ENCODE measurements at regions not wholly inside any gene's neighbourhood (a gene's known extent, or its start where the extent isn't known, plus 50 kb on each side); places are given as distances from the start of the nearest gene placed in this dataset.

DNA sequence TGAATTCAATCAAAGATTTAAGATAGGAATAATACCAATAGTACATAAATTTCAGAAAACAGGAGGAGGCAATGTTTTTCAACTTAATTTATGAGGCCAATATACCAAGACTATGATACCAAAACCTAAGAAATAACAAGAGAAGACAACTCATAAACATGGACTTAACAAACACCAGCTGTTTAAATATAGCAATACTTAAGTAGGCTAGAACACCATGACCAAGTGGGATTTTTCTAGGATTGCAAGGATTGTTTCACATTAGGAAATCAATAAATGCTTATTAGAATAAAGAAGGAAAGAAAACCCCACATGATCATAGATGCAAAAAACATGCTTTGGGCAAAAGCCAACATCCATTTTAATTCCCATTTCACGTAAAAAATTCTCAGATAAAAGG is 355.1 kb downstream of the EPM2A start:
- no peak overlapping the region for H3K9ac ChIP-seq (ENCODE audit: low read length)
- H3K27ac ChIP-seq (ENCODE audit: low read depth, low read length) = no peak overlapping the region
- no peaks in the 10 kb centered on the region for H3K27me3 ChIP-seq (ENCODE audit: control insufficient read depth in 1 of 2, insufficient read depth in 2 of 2, low read length in 2 of 2)
- no peak overlapping the region for H3K4me3 ChIP-seq (ENCODE audit: low read depth in 1 of 2, low read length in 2 of 2)
- H3K36me3 ChIP-seq (ENCODE audit: insufficient read depth, low read length) = no peaks in the 10 kb centered on the region
- no peaks in the 10 kb centered on the region for H3K4me1 ChIP-seq (ENCODE audit: insufficient read depth, low read length)
- no peaks in the 10 kb centered on the region for H3K9me3 ChIP-seq (ENCODE audit: low read length)

DNA sequence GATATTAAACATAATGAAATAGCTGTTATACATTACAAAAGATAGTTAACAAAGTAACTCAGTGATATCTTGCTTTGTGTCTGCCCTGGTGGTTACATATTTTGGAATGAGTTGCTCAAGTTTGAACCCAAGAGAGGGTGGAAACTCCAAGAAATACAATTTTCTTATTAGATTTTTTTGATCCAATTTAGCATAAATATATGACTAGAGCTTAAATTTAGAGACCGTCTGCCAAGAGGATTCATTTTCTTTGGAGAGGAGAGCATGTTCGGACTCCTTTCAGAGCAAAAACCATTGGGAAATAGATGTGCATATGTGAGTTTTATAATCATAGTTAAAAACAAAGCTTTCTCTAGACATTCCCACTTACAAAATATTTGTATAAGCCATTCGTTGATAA is 353.4 kb downstream of the EPM2A start:
- Histone ChIP-seq H3K4me3 (ENCODE audit: low read depth in 1 of 2, low read length in 2 of 2) (no peak overlapping the region), H3K27ac (ENCODE audit: low read depth, low read length) (no peak overlapping the region), H3K27me3 (ENCODE audit: control insufficient read depth in 1 of 2, insufficient read depth in 2 of 2, low read length in 2 of 2) (no peaks in the 10 kb centered on the region), H3K9ac (ENCODE audit: low read length) (no peak overlapping the region), H3K4me1 (ENCODE audit: insufficient read depth, low read length) (no peaks in the 10 kb centered on the region), H3K9me3 (ENCODE audit: low read length) (no peaks in the 10 kb centered on the region), H3K36me3 (ENCODE audit: insufficient read depth, low read length) (no peaks in the 10 kb centered on the region)

DNA sequence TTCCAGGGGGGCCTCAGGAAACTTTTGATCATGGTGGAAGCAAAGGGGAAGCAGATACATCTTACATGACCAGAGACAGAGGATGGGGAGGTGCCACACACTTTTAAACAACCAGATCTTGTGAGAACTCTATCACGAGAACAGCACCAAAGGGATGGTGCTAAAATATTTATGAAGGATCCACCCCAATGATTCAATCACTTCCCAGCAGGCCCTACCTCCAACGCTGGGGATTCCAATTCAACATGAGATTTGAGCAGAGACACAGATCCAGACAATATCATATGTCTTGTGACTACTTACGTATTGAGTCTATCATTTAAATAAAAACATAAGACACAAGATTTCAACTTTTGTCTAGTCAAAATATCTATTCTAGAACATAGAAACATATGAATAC is 351.9 kb downstream of the EPM2A start:
- Histone ChIP-seq H3K36me3 (ENCODE audit: insufficient read depth, low read length) (no peaks in the 10 kb centered on the region), H3K9ac (ENCODE audit: low read length) (no peak overlapping the region), H3K9me3 (ENCODE audit: low read length) (no peaks in the 10 kb centered on the region), H3K27ac (ENCODE audit: low read depth, low read length) (no peak overlapping the region), H3K4me1 (ENCODE audit: insufficient read depth, low read length) (no peaks in the 10 kb centered on the region), H3K4me3 (ENCODE audit: low read depth in 1 of 2, low read length in 2 of 2) (no peak overlapping the region), H3K27me3 (ENCODE audit: control insufficient read depth in 1 of 2, insufficient read depth in 2 of 2, low read length in 2 of 2) (no peaks in the 10 kb centered on the region)

DNA sequence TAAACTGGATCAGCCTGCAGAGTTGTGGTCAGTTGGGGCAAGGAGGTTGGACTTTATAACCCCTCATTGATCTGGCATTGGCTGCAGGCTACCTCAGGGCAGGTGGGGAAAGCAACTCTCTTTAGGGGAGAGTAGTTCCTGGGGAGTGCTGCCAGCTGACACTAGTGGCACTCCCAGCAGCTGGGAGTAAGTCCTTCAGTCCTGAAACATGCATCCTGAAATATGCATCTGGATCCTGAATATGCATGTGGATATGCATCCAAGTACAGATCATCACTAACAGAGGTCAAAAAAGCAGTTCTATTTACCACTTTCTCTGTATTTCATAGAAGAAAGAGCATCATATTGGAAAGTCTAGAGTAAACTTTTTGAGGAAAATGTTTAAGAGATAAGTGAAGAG is 350.8 kb downstream of the EPM2A start:
- Histone ChIP-seq H3K27ac (ENCODE audit: low read depth, low read length) (no peak overlapping the region), H3K9me3 (ENCODE audit: low read length) (no peaks in the 10 kb centered on the region), H3K27me3 (ENCODE audit: control insufficient read depth in 1 of 2, insufficient read depth in 2 of 2, low read length in 2 of 2) (no peaks in the 10 kb centered on the region), H3K36me3 (ENCODE audit: insufficient read depth, low read length) (no peaks in the 10 kb centered on the region), H3K4me3 (ENCODE audit: low read depth in 1 of 2, low read length in 2 of 2) (no peak overlapping the region), H3K9ac (ENCODE audit: low read length) (no peak overlapping the region), H3K4me1 (ENCODE audit: insufficient read depth, low read length) (no peaks in the 10 kb centered on the region)

DNA sequence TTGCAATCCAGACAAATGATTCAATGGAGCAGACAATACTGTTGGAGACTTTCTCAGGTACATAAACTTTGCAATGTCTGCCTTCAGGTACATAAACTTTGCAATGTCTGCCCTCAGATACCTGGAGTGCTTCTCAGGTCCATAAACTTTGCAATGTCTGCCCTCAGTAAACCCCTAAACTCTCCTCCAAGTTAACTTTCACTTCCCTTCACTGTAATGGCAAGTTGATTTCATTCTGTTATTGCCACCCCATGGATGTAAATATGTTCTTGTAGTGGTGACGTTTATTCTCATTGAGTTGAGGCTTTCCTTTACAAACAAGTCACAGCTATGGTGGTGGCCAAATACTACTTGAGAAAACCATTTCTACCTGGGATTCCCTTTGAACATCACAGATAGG is 338.8 kb downstream of the EPM2A start:
- no peak overlapping the region for H3K27ac ChIP-seq (ENCODE audit: low read depth, low read length)
- H3K4me3 ChIP-seq (ENCODE audit: low read depth in 1 of 2, low read length in 2 of 2) = no peak overlapping the region
- no peaks in the 10 kb centered on the region for H3K36me3 ChIP-seq (ENCODE audit: insufficient read depth, low read length)
- H3K27me3 ChIP-seq (ENCODE audit: control insufficient read depth in 1 of 2, insufficient read depth in 2 of 2, low read length in 2 of 2) = no peaks in the 10 kb centered on the region
- H3K4me1 ChIP-seq (ENCODE audit: insufficient read depth, low read length) = no peaks in the 10 kb centered on the region
- H3K9ac ChIP-seq (ENCODE audit: low read length) = no peak overlapping the region
- no peaks in the 10 kb centered on the region for H3K9me3 ChIP-seq (ENCODE audit: low read length)

DNA sequence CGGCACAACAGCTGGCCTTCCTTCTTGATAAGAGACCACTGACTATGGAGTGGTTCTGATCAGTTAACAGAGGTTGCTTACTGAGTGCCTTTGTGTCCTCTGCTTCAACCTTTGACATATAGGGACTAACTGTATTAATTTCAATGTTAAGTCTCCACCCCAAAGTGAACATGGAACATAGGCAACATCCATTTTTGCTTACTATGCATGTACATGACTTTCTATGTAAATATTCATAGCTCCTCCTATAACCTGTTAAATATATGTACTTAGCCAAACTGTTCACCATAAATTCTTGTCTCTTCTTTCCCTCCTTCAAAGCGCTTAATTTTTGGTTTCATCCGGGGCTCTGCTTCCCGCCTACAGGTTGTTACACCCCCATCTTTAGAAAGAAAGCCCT is 334.8 kb downstream of the EPM2A start:
- H3K4me1 ChIP-seq (ENCODE audit: insufficient read depth, low read length) = no peaks in the 10 kb centered on the region
- no peaks in the 10 kb centered on the region for H3K9me3 ChIP-seq (ENCODE audit: low read length)
- H3K9ac ChIP-seq (ENCODE audit: low read length) = no peak overlapping the region
- H3K36me3 ChIP-seq (ENCODE audit: insufficient read depth, low read length) = no peaks in the 10 kb centered on the region
- no peak overlapping the region for H3K4me3 ChIP-seq (ENCODE audit: low read depth in 1 of 2, low read length in 2 of 2)
- no peaks in the 10 kb centered on the region for H3K27me3 ChIP-seq (ENCODE audit: control insufficient read depth in 1 of 2, insufficient read depth in 2 of 2, low read length in 2 of 2)
- no peak overlapping the region for H3K27ac ChIP-seq (ENCODE audit: low read depth, low read length)

DNA sequence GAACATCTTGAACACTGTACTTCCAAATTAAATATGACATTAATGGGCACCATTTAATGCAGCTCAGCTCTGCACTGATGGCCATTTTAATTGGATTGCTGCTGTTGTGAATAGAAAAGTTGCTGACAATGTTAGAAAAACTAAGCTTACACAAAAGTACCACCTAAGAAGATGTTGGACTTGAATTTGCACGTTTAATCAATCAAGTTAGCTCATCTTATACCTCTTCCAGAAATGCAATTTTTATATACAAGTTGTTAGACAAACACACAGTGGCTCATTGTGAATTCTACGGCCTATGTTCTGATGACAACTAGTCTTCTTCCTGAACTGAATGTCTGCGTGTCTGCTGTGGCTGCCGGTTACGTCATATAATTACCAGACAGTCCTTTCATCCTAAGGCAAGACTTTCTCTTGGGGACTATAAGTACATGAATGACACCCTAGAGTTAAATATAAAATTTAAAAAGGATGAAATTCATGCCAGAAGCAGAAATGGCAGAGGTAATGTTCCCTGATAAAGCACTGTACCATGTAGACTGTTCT is 330.2 kb downstream of the EPM2A start:
- H3K36me3 ChIP-seq (ENCODE audit: insufficient read depth, low read length) = no peaks in the 10 kb centered on the region
- no peaks in the 10 kb centered on the region for H3K27me3 ChIP-seq (ENCODE audit: control insufficient read depth in 1 of 2, insufficient read depth in 2 of 2, low read length in 2 of 2)
- no peak overlapping the region for H3K9ac ChIP-seq (ENCODE audit: low read length)
- no peak overlapping the region for H3K27ac ChIP-seq (ENCODE audit: low read depth, low read length)
- no peaks in the 10 kb centered on the region for H3K4me1 ChIP-seq (ENCODE audit: insufficient read depth, low read length)
- no peaks in the 10 kb centered on the region for H3K9me3 ChIP-seq (ENCODE audit: low read length)
- no peak overlapping the region for H3K4me3 ChIP-seq (ENCODE audit: low read depth in 1 of 2, low read length in 2 of 2)

DNA sequence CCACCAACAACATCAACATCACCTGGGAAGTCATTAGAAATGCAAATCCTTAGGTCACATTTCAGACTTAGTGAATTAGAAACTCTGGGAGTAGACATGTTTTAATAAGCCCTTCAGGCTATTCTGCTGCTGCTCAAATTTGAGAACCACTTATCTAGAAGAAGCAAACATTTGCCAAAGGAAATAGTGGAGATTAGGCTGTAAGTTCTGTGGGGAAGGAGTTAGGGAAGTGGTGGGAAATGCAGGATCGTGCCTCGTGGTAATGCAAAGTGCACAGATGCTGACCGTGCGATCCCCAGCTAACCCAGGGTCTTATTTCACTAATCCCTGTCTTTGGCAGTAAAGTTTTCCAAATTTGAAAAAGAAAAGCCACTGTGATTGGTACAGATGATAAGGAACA is 328.5 kb downstream of the EPM2A start:
- H3K4me1 ChIP-seq (ENCODE audit: insufficient read depth, low read length) = no peaks in the 10 kb centered on the region
- H3K27me3 ChIP-seq (ENCODE audit: control insufficient read depth in 1 of 2, insufficient read depth in 2 of 2, low read length in 2 of 2) = no peaks in the 10 kb centered on the region
- no peaks in the 10 kb centered on the region for H3K36me3 ChIP-seq (ENCODE audit: insufficient read depth, low read length)
- H3K9me3 ChIP-seq (ENCODE audit: low read length) = no peaks in the 10 kb centered on the region
- H3K27ac ChIP-seq (ENCODE audit: low read depth, low read length) = no peak overlapping the region
- H3K4me3 ChIP-seq (ENCODE audit: low read depth in 1 of 2, low read length in 2 of 2) = no peak overlapping the region
- H3K9ac ChIP-seq (ENCODE audit: low read length) = no peak overlapping the region

DNA sequence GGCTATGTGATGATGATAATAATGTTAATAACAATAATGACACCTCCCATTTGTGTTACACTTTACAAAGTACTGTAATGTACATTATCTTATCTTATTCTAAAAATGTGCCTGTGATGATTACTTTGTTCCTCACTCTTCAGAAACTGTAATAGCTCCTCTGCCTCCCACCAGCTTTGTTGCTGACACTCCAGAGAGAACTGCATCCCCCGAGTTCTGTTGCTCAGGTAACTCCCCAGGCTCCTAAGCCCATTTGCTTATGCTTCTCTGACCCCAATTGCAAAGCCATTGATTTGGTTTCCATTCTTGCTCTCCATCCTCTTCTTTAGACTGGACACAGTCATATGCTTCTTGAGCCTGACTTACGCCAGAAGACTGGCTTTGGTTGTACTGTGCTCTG is 319.7 kb downstream of the EPM2A start:
- H3K9me3 ChIP-seq (ENCODE audit: low read length) = no peaks in the 10 kb centered on the region
- no peak overlapping the region for H3K4me3 ChIP-seq (ENCODE audit: low read depth in 1 of 2, low read length in 2 of 2)
- no peaks in the 10 kb centered on the region for H3K36me3 ChIP-seq (ENCODE audit: insufficient read depth, low read length)
- no peak overlapping the region for H3K27ac ChIP-seq (ENCODE audit: low read depth, low read length)
- no peaks in the 10 kb centered on the region for H3K4me1 ChIP-seq (ENCODE audit: insufficient read depth, low read length)
- H3K27me3 ChIP-seq (ENCODE audit: control insufficient read depth in 1 of 2, insufficient read depth in 2 of 2, low read length in 2 of 2) = no peaks in the 10 kb centered on the region
- no peak overlapping the region for H3K9ac ChIP-seq (ENCODE audit: low read length)

DNA sequence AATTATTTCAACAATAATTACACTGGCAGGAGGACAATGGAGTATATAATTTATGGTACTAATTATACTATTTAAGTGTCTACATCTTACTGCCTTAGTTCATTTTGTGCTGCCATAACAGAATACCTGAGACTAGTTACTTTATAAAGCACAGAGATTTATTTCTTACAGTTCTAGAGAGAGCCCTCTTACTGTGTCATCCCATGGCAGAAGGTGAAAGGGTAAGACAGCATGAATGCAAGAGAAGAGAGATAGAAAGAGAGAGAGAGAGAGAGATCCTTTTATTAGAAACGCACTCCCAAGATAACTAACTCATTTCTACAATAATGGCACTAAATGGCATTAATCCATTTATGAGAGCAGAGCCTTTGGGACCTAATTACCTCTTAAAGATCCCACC is 314.7 kb downstream of the EPM2A start:
- no peaks in the 10 kb centered on the region for H3K9me3 ChIP-seq (ENCODE audit: low read length)
- no peak overlapping the region for H3K27ac ChIP-seq (ENCODE audit: low read depth, low read length)

DNA sequence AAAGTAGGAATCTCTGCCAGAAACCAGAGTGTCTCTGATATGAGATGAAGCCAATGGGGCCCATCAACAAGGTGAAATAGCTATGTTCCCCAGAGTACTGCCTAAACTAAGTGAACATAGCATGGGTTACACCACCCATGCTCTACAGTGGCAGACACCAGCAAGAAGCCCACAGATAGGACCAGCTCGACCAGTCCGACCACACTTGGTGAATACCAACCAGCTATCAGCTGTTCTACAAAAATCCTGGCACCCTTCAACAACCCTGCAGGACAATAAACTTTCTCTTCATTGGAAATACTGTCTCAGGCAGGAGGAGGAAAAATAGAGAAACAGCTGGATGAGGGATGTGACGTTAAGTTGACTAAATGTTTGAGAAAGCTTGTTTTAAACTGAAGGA is 311.4 kb downstream of the EPM2A start:
- Histone ChIP-seq H3K4me1 (ENCODE audit: insufficient read depth, low read length) (no peaks in the 10 kb centered on the region), H3K27me3 (ENCODE audit: control insufficient read depth in 1 of 2, insufficient read depth in 2 of 2, low read length in 2 of 2) (no peaks in the 10 kb centered on the region), H3K9ac (ENCODE audit: low read length) (no peak overlapping the region), H3K4me3 (ENCODE audit: low read depth in 1 of 2, low read length in 2 of 2) (no peak overlapping the region), H3K27ac (ENCODE audit: low read depth, low read length) (no peak overlapping the region), H3K9me3 (ENCODE audit: low read length) (no peaks in the 10 kb centered on the region), H3K36me3 (ENCODE audit: insufficient read depth, low read length) (no peaks in the 10 kb centered on the region)

More for the DNA sequence above, 314.7 kb downstream of the EPM2A start:
- no peaks in the 10 kb centered on the region for H3K36me3 ChIP-seq (ENCODE audit: insufficient read depth, low read length)
- no peaks in the 10 kb centered on the region for H3K27me3 ChIP-seq (ENCODE audit: control insufficient read depth in 1 of 2, insufficient read depth in 2 of 2, low read length in 2 of 2)
- no peak overlapping the region for H3K9ac ChIP-seq (ENCODE audit: low read length)
- H3K4me1 ChIP-seq (ENCODE audit: insufficient read depth, low read length) = no peaks in the 10 kb centered on the region
- H3K4me3 ChIP-seq (ENCODE audit: low read depth in 1 of 2, low read length in 2 of 2) = no peak overlapping the region

DNA sequence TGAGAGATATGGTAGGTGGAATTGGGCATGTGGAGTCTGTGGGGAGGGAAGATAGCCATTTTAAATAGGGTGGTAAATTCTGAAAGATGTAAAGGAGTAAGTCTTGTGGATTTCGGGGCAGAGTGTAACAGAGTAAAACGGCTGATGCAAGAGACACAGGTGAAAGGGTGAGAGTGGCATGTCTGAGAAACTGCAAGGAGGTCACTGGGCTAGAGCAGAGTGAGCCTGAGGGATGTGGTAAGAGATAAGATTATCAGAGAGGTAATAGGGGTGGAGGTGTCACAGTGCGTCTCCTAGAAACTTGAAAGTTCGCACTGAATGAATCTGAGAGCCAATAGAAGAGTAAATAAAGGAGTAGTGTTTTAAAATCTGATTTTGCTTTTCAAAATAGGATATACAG is 308.1 kb downstream of the EPM2A start:
- H3K9ac ChIP-seq (ENCODE audit: low read length) = no peak overlapping the region

More for the DNA sequence above, 308.1 kb downstream of the EPM2A start:
- Histone ChIP-seq H3K4me1 (ENCODE audit: insufficient read depth, low read length) (no peaks in the 10 kb centered on the region), H3K27ac (ENCODE audit: low read depth, low read length) (no peak overlapping the region), H3K36me3 (ENCODE audit: insufficient read depth, low read length) (no peaks in the 10 kb centered on the region), H3K9me3 (ENCODE audit: low read length) (no peaks in the 10 kb centered on the region), H3K4me3 (ENCODE audit: low read depth in 1 of 2, low read length in 2 of 2) (no peak overlapping the region), H3K27me3 (ENCODE audit: control insufficient read depth in 1 of 2, insufficient read depth in 2 of 2, low read length in 2 of 2) (no peaks in the 10 kb centered on the region)
